Stomach (tissue), 8 donors: ENCODE measurements at regions not wholly inside any gene's neighbourhood (a gene's known extent, or its start where the extent isn't known, plus 50 kb on each side); places are given as distances from the start of the nearest gene placed in this dataset.
A peak's percentile ranks its signal among the peaks of the same experiment; 100 is the strongest.

ENCODE experiments used
- DNase-seq, 2 donors: peaks; one replicate each; pipeline versions ENCODE4 v3.0.0 to v3.0.0-alpha.2; 2013 to 2019
- H3K27ac ChIP-seq, 5 donors: fragments of 200-600 bp in 4 of 5; sonication (generic) in 4 of 5; one replicate each; pipeline ENCODE4 v1.5.1; 2013 to 2019; ENCODE audit warnings: mild to moderate bottlenecking in 1 of 5, moderate library complexity in 1 of 5
- H3K27me3 ChIP-seq, 3 donors: fragments of 200-600 bp; sonication (generic); one replicate each; pipeline ENCODE4 v1.5.1; 2017 to 2019; ENCODE audit warnings: mixed run types in 1 of 3
- H3K36me3 ChIP-seq, 4 donors: fragments of 200-600 bp; sonication (generic); 1 replicate in 3 of 4; 2 replicates in 1 of 4; pipeline ENCODE4 v1.5.1; 2016 to 2019
- H3K4me1 ChIP-seq, 4 donors: fragments of 200-600 bp; sonication (generic); one replicate each; pipeline ENCODE4 v1.5.1; 2016 to 2019
- H3K4me3 ChIP-seq, 4 donors: fragments of 200-600 bp; sonication (generic) in 3 of 4; one replicate each; pipeline ENCODE4 v1.5.1; 2016 to 2019; ENCODE audit warnings: mild to moderate bottlenecking in 1 of 4
- H3K9me3 ChIP-seq, 4 donors: fragments of 200-600 bp; sonication (generic); one replicate each; pipeline ENCODE4 v1.5.1; 2016 to 2019
- CTCF ChIP-seq, 7 experiments: fragments of 450-650 bp in 4 of 7; fragments of 200-600 bp in 3 of 7; sonication (generic) in 3 of 7; IDR thresholded peaks; one replicate each; pipeline ENCODE4 v1.5.1; 2016 to 2019; ENCODE audit warnings: antibody characterized with exemption in 7 of 7, control low read depth in 2 of 7, mild to moderate bottlenecking in 1 of 7
- EP300 ChIP-seq: sonication (generic); formaldehyde crosslinking; IDR thresholded peaks from one replicate; pipeline ENCODE4 v1.6.1; 2017; ENCODE audit warnings: antibody characterized with exemption
- POLR2A ChIP-seq, 4 donors: fragments of 450-650 bp; IDR thresholded peaks; one replicate each; pipeline ENCODE4 v1.6.1; 2016; ENCODE audit warnings: antibody characterized with exemption in 4 of 4, control low read depth in 2 of 4, mild to moderate bottlenecking in 1 of 4, moderate library complexity in 1 of 4
- POLR2AphosphoS5 ChIP-seq, 3 donors: sonication (generic); formaldehyde crosslinking; IDR thresholded peaks; one replicate each; pipeline ENCODE4 v1.6.1; 2016; ENCODE audit warnings: antibody characterized with exemption in 3 of 3
- WGBS, 5 donors: extraction: QIAGEN DNeasy Blood & Tissue Kit in 3 of 5; methylation state at CpG; one replicate each; pipeline versions ENCODE4 v1.1.5 to v1.1.7; 2013 to 2018; 5-methylcytosine and 5-hydroxymethylcytosine counted together
- intact Hi-C: fragments of 100-400 bp; cut with DNase I; formaldehyde crosslinking; loops from one replicate; pipeline ENCODE4 v1.15.1; 2023; ENCODE audit warnings: low total_unique reads
- donor health status: healthy with polysubstance abuse.
- donor health status: Bipolar disorder and iron deficiency.
- donor health status: healthy.

- intact Hi-C loops: no loop called here
- DNase-seq: no peak
Measured at GRCh38 chr5:28065656-28066055, 1027.3 kb upstream of the CDH9 start.

GRCh38 chr5:28046596-28046995 is 1008.2 kb upstream of the CDH9 start:
- no peak overlapping the region for H3K27ac ChIP-seq
- 22 to 37% (median 30%) methylated on average over 1 of the region's 1 CpG for WGBS, 5 donors
- H3K4me3 ChIP-seq: no peak overlapping the region
- H3K9me3 ChIP-seq: peaks cover 0 to 9% (median 4%) of the 10 kb centered on the region in 4 donors
- intact Hi-C loops: no loop called here
- no peaks in the 10 kb centered on the region for H3K36me3 ChIP-seq
- no peaks in the 10 kb centered on the region for H3K27me3 ChIP-seq
- no peak for DNase-seq
- H3K4me1 ChIP-seq: no peaks in the 10 kb centered on the region
- TF ChIP-seq POLR2AphosphoS5 (IDR thresholded peaks at IDR 0.05): no peak
- no peak for TF ChIP-seq CTCF (IDR thresholded peaks at IDR 0.05)
- TF ChIP-seq EP300: no peak
- TF ChIP-seq POLR2A (IDR thresholded peaks at IDR 0.05): no peak

More at GRCh38 chr5:28065656-28066055, 1027.3 kb upstream of the CDH9 start:
- H3K27ac ChIP-seq: no peak overlapping the region
- H3K4me1 ChIP-seq: no peaks in the 10 kb centered on the region
- H3K4me3 ChIP-seq: no peak overlapping the region
- no peaks in the 10 kb centered on the region for H3K27me3 ChIP-seq
- H3K36me3 ChIP-seq: no peaks in the 10 kb centered on the region
- no peak for TF ChIP-seq POLR2A (IDR thresholded peaks at IDR 0.05)
- peaks cover 0 to 20% (median 2%) of the 10 kb centered on the region in 4 donors for H3K9me3 ChIP-seq

GRCh38 chr5:28027851-28028250 is 989.5 kb upstream of the CDH9 start:
- Histone ChIP-seq H3K36me3 (no peaks in the 10 kb centered on the region), H3K9me3 (peaks cover 0 to 27% (median 15%) of the 10 kb centered on the region in 4 donors), H3K4me3 (no peak overlapping the region), H3K27me3 (no peaks in the 10 kb centered on the region), H3K27ac (no peak overlapping the region), H3K4me1 (no peaks in the 10 kb centered on the region)
- intact Hi-C loops: no loop called here
- no peak for DNase-seq
- 89 to 100% (median 100%) methylated on average over 1 of the region's 1 CpG for WGBS, 5 donors
- TF ChIP-seq POLR2AphosphoS5 (IDR thresholded peaks at IDR 0.05): no peak
- no peak for TF ChIP-seq POLR2A (IDR thresholded peaks at IDR 0.05)
- TF ChIP-seq EP300: no peak
- no peak for TF ChIP-seq CTCF (IDR thresholded peaks at IDR 0.05)

GRCh38 chr5:28017178-28017577 is 978.8 kb upstream of the CDH9 start:
- Histone ChIP-seq H3K36me3 (no peaks in the 10 kb centered on the region), H3K27me3 (no peaks in the 10 kb centered on the region), H3K9me3 (peaks cover 6 to 40% (median 29%) of the 10 kb centered on the region in 4 donors), H3K4me1 (no peaks in the 10 kb centered on the region), H3K27ac (no peak overlapping the region), H3K4me3 (no peak overlapping the region)
- no peak for TF ChIP-seq POLR2A (IDR thresholded peaks at IDR 0.05)
- no peak for TF ChIP-seq POLR2AphosphoS5 (IDR thresholded peaks at IDR 0.05)
- intact Hi-C loops: no loop called here
- no peak for DNase-seq
- WGBS, 5 donors: 44 to 79% (median 58%) methylated on average over 1 of the region's 1 CpG

GRCh38 chr5:28014779-28015178 is 976.4 kb upstream of the CDH9 start:
- no peak overlapping the region for H3K4me3 ChIP-seq
- H3K4me1 ChIP-seq: no peaks in the 10 kb centered on the region
- no peak overlapping the region for H3K27ac ChIP-seq
- no peaks in the 10 kb centered on the region for H3K36me3 ChIP-seq
- H3K27me3 ChIP-seq: no peaks in the 10 kb centered on the region
- no peak for DNase-seq
- intact Hi-C loops: no loop called here
- no peak for TF ChIP-seq POLR2A (IDR thresholded peaks at IDR 0.05)
- no peak for TF ChIP-seq EP300
- no peak for TF ChIP-seq POLR2AphosphoS5 (IDR thresholded peaks at IDR 0.05)
- TF ChIP-seq CTCF (IDR thresholded peaks at IDR 0.05): peak in 1 of 7 experiments; percentile 15
- peaks cover 6 to 51% (median 44%) of the 10 kb centered on the region in 4 donors for H3K9me3 ChIP-seq
- WGBS, 5 donors: 61 to 67% (median 64%) methylated on average over 3 of the region's 3 CpGs
